H9 (cell line): ENCODE measurements at regions not wholly inside any gene's neighbourhood (a gene's known extent, or its start where the extent isn't known, plus 50 kb on each side); places are given as distances from the start of the nearest gene placed in this dataset.

Experiments used
- DNase-seq: peaks from one replicate; pipeline ENCODE4 v3.0.0-alpha.2; 2017
- H2AFZ ChIP-seq: one replicate; pipeline ENCODE4 v1.6.1; 2013; ENCODE audit warnings: mild to moderate bottlenecking, low read length, control low read depth, moderate library complexity
- H2AK5ac ChIP-seq: 2 replicates; pipeline ENCODE4 v1.6.1; 2013; ENCODE audit warnings: low read length, control low read depth, mixed read lengths; ENCODE audit not compliant: insufficient read length
- H2BK120ac ChIP-seq: one replicate; pipeline ENCODE4 v1.6.1; 2013; ENCODE audit warnings: low read depth, mild to moderate bottlenecking, low read length, control low read depth, inconsistent platforms; ENCODE audit not compliant: poor library complexity, severe bottlenecking
- H2BK12ac ChIP-seq: 2 replicates; pipeline ENCODE4 v1.6.1; 2013; ENCODE audit warnings: low read length, control low read depth, mixed read lengths, low read depth; ENCODE audit not compliant: insufficient read length
- H2BK15ac ChIP-seq: 2 replicates; pipeline ENCODE4 v1.6.1; 2013; ENCODE audit warnings: low read depth, low read length, control low read depth
- H2BK20ac ChIP-seq: one replicate; pipeline ENCODE4 v1.6.1; 2013; ENCODE audit warnings: low read depth, mild to moderate bottlenecking, low read length, control low read depth, inconsistent platforms; ENCODE audit not compliant: poor library complexity, severe bottlenecking
- H2BK5ac ChIP-seq: 2 replicates; pipeline ENCODE4 v1.6.1; 2013; ENCODE audit warnings: low read length, control low read depth, mixed read lengths; ENCODE audit not compliant: insufficient read length
- H3K14ac ChIP-seq: 2 replicates; pipeline ENCODE4 v1.6.1; 2013; ENCODE audit warnings: low read length, control low read depth; ENCODE audit not compliant: insufficient read depth
- H3K18ac ChIP-seq: 2 replicates; pipeline ENCODE4 v1.6.1; 2013; ENCODE audit warnings: low read depth, mild to moderate bottlenecking, mixed read lengths, low read length, control low read depth; ENCODE audit not compliant: insufficient read length
- H3K23ac ChIP-seq: 2 replicates; pipeline ENCODE4 v1.6.1; 2013; ENCODE audit warnings: low read length, control low read depth, mixed read lengths, low read depth; ENCODE audit not compliant: insufficient read length
- H3K23me2 ChIP-seq: 2 replicates; pipeline ENCODE4 v1.6.1; 2013; ENCODE audit warnings: low read depth, mild to moderate bottlenecking, mixed read lengths, low read length, control low read depth; ENCODE audit not compliant: insufficient read length, poor library complexity, severe bottlenecking
- H3K27ac ChIP-seq: 2 replicates; pipeline ENCODE4 v1.5.1; 2013; ENCODE audit warnings: low read length, control low read depth, mixed read lengths, low read depth; ENCODE audit not compliant: insufficient read length
- H3K27me3 ChIP-seq: 2 replicates; pipeline ENCODE4 v1.6.1; 2013; ENCODE audit warnings: low read length, control low read depth, inconsistent platforms; ENCODE audit not compliant: insufficient read depth
- H3K4ac ChIP-seq: 2 replicates; pipeline ENCODE4 v1.6.1; 2013; ENCODE audit warnings: low read depth, mild to moderate bottlenecking, control low read depth, inconsistent platforms, low read length, moderate library complexity
- H3K4me1 ChIP-seq: 2 replicates; pipeline ENCODE4 v1.6.1; 2013; ENCODE audit warnings: low read length, control low read depth, inconsistent platforms; ENCODE audit not compliant: insufficient read depth
- H3K4me2 ChIP-seq: 2 replicates; pipeline ENCODE4 v1.6.1; 2013; ENCODE audit warnings: low read length, control low read depth, mixed read lengths; ENCODE audit not compliant: insufficient read length, insufficient read depth
- H3K56ac ChIP-seq: 2 replicates; pipeline ENCODE4 v1.6.1; 2013; ENCODE audit warnings: low read depth, mild to moderate bottlenecking, mixed read lengths, low read length, control low read depth; ENCODE audit not compliant: insufficient read length
- H3K79me1 ChIP-seq: 2 replicates; pipeline ENCODE4 v1.6.1; 2013; ENCODE audit warnings: low read depth, mild to moderate bottlenecking, moderate library complexity, low read length, control low read depth, inconsistent platforms; ENCODE audit not compliant: insufficient read depth, poor library complexity, severe bottlenecking
- H3K79me2 ChIP-seq: 2 replicates; pipeline ENCODE4 v1.6.1; 2013; ENCODE audit warnings: low read length, control low read depth, inconsistent platforms; ENCODE audit not compliant: insufficient read depth
- H3K9ac ChIP-seq: 2 replicates; pipeline ENCODE4 v1.6.1; 2013; ENCODE audit warnings: low read length, control low read depth, mixed read lengths; ENCODE audit not compliant: insufficient read length; ENCODE audit errors: extremely low read depth
- H3K9me3 ChIP-seq: one replicate; pipeline ENCODE4 v1.6.1; 2013; ENCODE audit warnings: low read depth, low read length, inconsistent platforms; ENCODE audit not compliant: control insufficient read depth
- H3T11ph ChIP-seq: one replicate; pipeline ENCODE4 v1.6.1; 2013; ENCODE audit warnings: mild to moderate bottlenecking, low read length, control low read depth, inconsistent platforms
- H4K20me1 ChIP-seq: one replicate; pipeline ENCODE4 v1.6.1; 2013; ENCODE audit not compliant: control insufficient read depth, insufficient read length, insufficient read depth
- H4K5ac ChIP-seq: 2 replicates; pipeline ENCODE4 v1.6.1; 2013; ENCODE audit warnings: low read depth, mild to moderate bottlenecking, mixed read lengths, low read length, control low read depth; ENCODE audit not compliant: insufficient read length
- H4K8ac ChIP-seq: replicated peaks from 2 replicates; pipeline ENCODE4 v1.6.1; 2013; ENCODE audit warnings: low read length, control low read depth, mixed read lengths, low read depth; ENCODE audit not compliant: insufficient read length
- H4K91ac ChIP-seq: 2 replicates; pipeline ENCODE4 v1.6.1; 2013; ENCODE audit warnings: low read depth, mild to moderate bottlenecking, moderate library complexity, mixed read lengths, low read length, control low read depth; ENCODE audit not compliant: insufficient read length
- H3K27ac Mint-ChIP-seq, 3 experiments: 2 replicates in 2 of 3; 3 replicates in 1 of 3; pipeline ENCODE4 v1.8.0; 2020 to 2021; ENCODE audit warnings: mixed read lengths in 3 of 3, mild to moderate bottlenecking in 1 of 3, moderate library complexity in 1 of 3
- H3K27me3 Mint-ChIP-seq: 2 replicates; pipeline ENCODE4 v1.8.0; 2021; ENCODE audit warnings: low read depth, mild to moderate bottlenecking, moderate library complexity, mixed read lengths
- H3K36me3 Mint-ChIP-seq, 3 experiments: 2 replicates in 2 of 3; 3 replicates in 1 of 3; pipeline ENCODE4 v1.8.0; 2020 to 2021; ENCODE audit warnings: low read depth in 3 of 3, mixed read lengths in 3 of 3; ENCODE audit not compliant: insufficient read depth in 1 of 3
- H3K4me1 Mint-ChIP-seq, 2 experiments: 2 replicates each; pipeline ENCODE4 v1.8.0; 2020; ENCODE audit warnings: mixed read lengths in 2 of 2
- H3K4me3 Mint-ChIP-seq, 2 experiments: 2 replicates in 1 of 2; 3 replicates in 1 of 2; pipeline ENCODE4 v1.8.0; 2020 to 2021; ENCODE audit warnings: mild to moderate bottlenecking in 2 of 2, mixed read lengths in 2 of 2, moderate library complexity in 1 of 2
- H3K9me3 Mint-ChIP-seq, 2 experiments: 2 replicates in 1 of 2; 3 replicates in 1 of 2; pipeline ENCODE4 v1.8.0; 2020; ENCODE audit warnings: mild to moderate bottlenecking in 2 of 2, mixed read lengths in 2 of 2, moderate library complexity in 1 of 2
- CTCF ChIP-seq: fragments of 200-600 bp; sonication (generic); conservative IDR thresholded peaks from 3 replicates; pipeline ENCODE4 v1.8.0; 2021; ENCODE audit warnings: antibody characterized with exemption, mild to moderate bottlenecking
- WGBS: extraction: QIAGEN DNeasy Blood & Tissue Kit; methylation state at CpG from one replicate; pipeline ENCODE4 v1.1.7; 2013; ENCODE audit warnings: missing lambda C conversion rate, low lambda C conversion rate, mixed read lengths; ENCODE audit not compliant: insufficient read length; ENCODE audit errors: extremely low coverage; 5-methylcytosine and 5-hydroxymethylcytosine counted together

GRCh38 chr4:185941461-185941860 lies 127.5 kb upstream of the TLR3 start:
- Mint-ChIP-seq H3K36me3 (no peaks in the 10 kb centered on the region), H3K4me1 (peaks cover 8 to 11% of the 10 kb centered on the region in 2 experiments; a peak in 3 of 4 replicates), H3K27ac (no peak overlapping the region), H3K9me3 (no peaks in the 10 kb centered on the region), H3K4me3 (no peak overlapping the region), H3K27me3 (peaks cover 3% of the 10 kb centered on the region; the same call in 1 of the 2 replicates)
- no peak overlapping the region for H3K9ac ChIP-seq
- no peaks in the 10 kb centered on the region for H3K27me3 ChIP-seq
- H4K5ac ChIP-seq: no peak overlapping the region
- H4K91ac ChIP-seq: no peak overlapping the region
- H3K79me2 ChIP-seq: no peaks in the 10 kb centered on the region
- H3K4ac ChIP-seq: no peak overlapping the region
- no peaks in the 10 kb centered on the region for H3K9me3 ChIP-seq
- H2AFZ ChIP-seq: no peak overlapping the region
- H3K56ac ChIP-seq: no peak overlapping the region
- no peak overlapping the region for H4K8ac ChIP-seq
- no peak overlapping the region for H2BK5ac ChIP-seq
- no CpG with 5 or more reads among the region's 6 CpGs for WGBS
- no peaks in the 10 kb centered on the region; the same call in 1 of the 2 replicates for H3K4me1 ChIP-seq
- H3T11ph ChIP-seq: no peak overlapping the region
- no peak overlapping the region for H3K4me2 ChIP-seq
- no peaks in the 10 kb centered on the region for H3K23me2 ChIP-seq
- H4K20me1 ChIP-seq: no peaks in the 10 kb centered on the region
- no peak overlapping the region for H2AK5ac ChIP-seq
- no peak for TF ChIP-seq CTCF
- H3K23ac ChIP-seq: no peak overlapping the region
- H3K27ac ChIP-seq: no peak overlapping the region
- H2BK15ac ChIP-seq: no peak overlapping the region
- no peaks in the 10 kb centered on the region for H3K79me1 ChIP-seq
- H2BK12ac ChIP-seq: no peak overlapping the region
- no peak overlapping the region for H2BK20ac ChIP-seq
- no peak for DNase-seq
- H2BK120ac ChIP-seq: no peak overlapping the region
- H3K14ac ChIP-seq: no peak overlapping the region
- no peak overlapping the region for H3K18ac ChIP-seq
